GM18498 (cell line): ENCODE measurements at regions not wholly inside any gene's neighbourhood (a gene's known extent, or its start where the extent isn't known, plus 50 kb on each side); places are given as distances from the start of the nearest gene placed in this dataset.
A peak's percentile ranks its signal among the peaks of the same experiment; 100 is the strongest.
"Not testable (repeated sequence)": the region's sequence is repeated elsewhere in the genome, so short reads cannot be mapped to it uniquely, and the experiment has no call there.

ENCODE experiments used
- ATAC-seq: cut with Tn5 transposase; IDR thresholded peaks from one replicate; pipeline ENCODE4 v1.9.1; 2021; ENCODE audit warnings: mild to moderate bottlenecking, moderate library complexity; ENCODE audit not compliant: unreplicated experiment

DNA sequence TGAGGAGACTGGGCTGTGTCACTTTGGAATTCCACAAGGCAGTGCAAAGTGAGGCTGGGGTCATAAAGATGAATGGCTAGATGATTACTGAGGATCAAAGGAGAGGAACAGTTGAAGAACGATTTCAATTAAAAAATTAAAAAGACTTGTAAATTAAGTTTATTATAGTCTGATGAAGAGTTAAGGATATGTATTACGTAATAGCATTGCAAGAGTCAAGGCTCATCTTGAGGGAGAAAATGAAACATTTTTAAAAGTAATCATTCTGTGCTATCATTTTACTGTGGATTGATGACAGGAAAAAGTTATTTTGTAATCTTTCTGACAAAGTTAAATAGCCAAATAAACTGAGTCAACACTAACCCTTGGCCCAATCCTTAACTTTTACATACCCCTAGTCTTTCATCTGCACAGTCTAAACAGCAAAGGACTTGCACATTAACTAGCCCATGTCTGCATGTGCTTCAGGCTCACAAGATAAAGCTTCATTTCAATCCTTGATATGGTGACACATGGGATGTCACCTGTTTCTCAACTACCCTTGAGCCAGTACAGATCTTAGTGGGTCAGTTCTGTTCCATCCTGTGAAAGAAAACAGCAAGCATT lies 465.5 kb upstream of the CTSO start:
- ATAC-seq = no peak

DNA sequence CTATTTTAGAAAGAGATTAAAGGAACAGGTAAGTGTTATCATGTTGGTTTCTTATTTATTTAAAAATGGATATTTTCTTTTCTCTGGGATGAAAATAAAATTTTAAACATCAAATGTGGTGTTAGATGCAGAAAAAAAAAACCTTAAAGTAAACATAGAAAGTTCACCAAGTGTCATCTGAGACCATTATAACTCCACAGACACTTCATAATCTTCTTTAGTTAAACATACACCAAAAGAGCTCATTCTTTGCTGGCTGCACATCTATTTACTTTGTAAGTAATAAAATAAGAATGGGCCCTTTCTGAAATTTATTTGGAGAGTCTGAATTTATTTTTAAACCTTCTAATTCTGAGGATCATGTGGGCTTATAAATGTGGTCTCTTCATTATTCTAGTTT lies 460.7 kb upstream of the CTSO start:
- no peak for ATAC-seq

DNA sequence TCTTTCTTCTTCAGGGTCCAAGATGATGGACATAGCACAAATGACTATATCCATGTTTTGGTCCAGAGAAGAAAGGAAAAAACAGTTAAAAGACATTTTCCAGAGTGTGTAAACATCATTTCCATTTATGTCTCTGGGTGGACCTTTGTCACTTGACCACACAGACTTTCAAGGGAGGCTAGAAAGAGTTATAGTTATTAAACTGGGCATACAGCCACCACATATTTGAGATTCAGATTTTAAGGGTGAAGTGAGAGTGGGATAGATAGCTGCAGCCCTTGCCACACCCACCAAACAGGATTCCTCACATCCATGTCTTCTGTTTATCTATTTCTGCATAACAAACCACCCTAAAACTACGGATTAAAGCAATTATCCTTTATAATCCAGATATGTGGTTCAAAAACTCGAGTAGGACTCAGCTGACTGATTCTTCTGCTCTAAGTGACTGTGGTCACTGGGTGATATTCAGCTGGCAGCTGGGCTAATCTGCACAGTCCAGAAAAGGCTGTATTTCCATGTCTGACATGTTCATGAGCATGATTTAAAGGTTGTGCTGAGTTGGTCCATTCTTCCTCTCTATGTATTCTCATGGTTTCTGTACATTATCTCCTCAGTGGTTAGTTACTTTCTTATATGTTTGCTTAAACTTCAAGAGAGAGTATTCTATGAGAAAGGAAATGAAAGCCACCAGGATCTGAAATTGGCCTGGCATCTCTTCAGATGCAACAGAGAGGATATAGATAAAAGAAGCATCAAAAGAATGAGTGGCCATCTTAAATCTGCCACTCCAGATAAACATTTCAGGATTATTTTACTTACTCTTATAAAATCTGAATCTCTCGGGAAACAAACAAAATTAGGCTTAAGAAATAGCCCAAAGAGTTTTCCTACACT lies 459.8 kb upstream of the CTSO start:
- no peak for ATAC-seq

DNA sequence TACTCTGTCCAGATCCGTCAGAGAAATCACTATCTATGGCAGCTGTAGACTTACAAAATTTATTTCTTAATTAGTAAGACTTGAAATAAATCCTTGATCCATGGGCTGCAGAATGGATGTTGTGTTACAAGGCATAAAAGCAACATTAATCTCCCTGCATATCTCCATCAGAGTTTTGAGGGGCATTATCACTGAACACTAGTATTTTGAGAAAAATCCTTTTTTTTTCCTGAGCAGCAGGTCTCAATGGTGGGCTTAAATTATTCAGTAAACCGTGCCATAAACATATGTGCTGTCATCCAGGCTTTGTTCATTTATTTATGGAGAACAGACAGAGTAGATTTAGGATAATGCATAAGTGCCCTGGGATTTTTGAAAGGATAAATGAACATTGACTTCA lies 457.9 kb upstream of the CTSO start:
- no peak for ATAC-seq

DNA sequence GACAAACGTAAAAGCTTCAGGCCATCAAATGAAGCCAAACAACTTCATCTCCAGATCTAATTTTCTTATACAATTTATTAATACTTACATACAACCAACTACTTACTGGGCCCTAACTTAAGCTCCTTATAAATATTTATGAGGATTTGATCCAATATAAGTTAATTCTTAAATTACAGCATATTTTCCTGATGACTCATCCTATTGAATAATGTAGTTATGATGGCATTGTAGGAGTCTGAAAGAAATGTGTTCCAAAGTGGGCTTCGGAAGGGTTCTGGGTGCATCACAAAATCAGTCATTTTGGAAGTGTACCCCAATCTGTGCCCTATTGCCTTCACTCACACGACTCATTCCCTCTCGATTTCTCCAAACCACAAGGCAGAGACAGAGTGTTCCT lies 455.1 kb upstream of the CTSO start:
- no peak for ATAC-seq

DNA sequence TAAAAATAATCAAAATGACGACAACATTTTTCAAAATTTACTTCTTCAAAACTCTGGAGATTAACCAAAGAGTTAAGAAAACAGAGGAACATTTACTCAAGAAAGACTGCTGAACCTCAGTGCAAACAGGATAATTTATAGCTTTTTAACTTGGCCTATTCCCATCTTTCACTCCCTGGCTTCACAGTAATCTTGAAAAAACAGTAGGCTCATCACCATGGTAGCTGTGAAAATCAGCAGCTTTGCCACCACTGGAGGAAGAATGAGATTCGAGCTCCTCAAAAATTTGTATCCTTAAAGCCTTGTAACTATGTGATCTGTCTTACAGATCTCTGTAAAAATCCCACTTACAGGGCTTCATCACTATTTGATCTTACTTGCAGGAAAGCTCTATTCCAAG lies 447.7 kb upstream of the CTSO start:
- ATAC-seq = no peak

DNA sequence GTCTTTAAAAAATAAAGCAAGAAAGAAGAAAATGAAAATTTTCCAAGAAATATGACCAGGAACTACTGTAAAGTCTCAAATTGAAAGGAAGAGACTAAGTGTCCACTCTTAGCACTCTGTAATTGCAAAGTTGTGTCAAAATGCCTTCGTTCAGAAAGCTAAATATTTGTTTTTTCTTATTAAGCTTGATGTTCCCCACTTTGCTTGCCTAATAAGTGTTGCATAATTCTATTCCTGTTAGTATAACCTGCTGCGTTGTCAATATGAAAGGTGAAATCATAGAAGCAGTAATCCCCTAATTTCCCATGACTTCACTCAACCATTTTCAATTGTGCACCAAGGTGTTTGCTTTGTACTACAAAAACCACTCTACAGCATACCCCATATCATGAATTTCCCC lies 442.9 kb upstream of the CTSO start:
- ATAC-seq = no peak

DNA sequence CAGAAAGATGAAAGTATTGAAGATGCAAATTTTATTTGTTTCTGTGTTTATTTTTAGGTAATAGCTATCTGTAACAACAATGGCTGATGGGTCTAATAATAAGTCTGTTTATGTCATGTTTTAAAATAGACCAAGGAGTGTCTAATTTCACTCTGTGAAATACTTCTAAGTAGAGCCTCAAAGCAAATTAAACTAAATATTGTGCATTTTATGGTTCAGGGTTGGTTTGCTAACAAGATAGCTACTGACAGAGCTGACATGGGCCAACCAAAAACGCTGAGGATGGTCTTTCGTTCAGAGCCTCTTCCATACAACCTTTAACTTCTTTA lies 437.6 kb upstream of the CTSO start:
- ATAC-seq = no peak

DNA sequence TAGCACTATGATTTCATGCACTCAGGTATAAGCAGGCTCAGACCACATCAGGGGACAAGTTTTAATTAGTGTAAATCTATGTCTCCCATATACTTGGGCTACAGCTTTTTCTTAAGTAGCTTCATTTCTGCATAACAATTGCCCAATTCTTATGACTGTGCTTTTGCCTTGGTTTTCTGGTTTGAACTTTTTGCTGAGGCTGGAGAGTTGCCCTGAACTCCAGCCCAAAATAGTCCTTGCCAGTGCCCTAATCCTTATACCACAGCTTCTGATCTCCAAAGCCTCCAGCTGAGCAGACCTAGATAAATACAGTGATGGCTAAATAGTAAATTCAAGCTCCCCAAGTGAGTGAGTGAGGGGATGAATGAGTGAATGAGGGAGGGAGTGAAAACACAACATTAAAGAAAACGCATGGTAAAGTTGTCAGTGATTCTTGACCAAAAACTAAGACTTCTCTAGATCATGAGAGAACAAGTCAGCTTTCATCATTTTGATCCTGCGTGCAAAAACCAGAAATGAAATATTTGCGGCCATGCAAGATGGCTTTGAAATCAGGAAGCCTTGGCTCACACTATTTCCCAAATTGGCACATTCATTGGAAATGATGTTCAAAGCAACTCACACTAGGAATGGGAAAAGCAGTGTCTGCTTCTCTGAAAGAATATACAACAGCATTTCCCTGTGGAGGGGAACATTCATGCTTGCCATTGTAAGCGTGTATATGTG lies 437.1 kb upstream of the CTSO start:
- ATAC-seq = no peak

DNA sequence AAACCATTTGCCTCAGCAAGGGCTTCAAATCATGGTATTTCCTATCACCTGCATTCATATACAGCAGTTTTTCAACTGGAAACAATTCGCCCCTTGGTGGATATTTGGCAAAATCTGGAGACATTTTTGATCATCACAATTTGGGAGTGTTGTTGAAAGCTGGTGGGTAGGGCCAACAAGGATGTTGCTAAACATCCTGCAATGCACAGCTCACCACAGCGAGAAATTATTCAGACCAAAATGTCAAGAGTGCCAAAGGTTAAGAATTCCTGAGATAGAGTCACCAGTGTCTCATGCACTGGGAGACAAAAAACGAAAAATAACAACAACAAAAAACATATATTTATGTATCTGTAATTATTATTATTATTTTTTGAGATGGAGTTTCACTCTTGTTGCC lies 435.2 kb upstream of the CTSO start:
- no peak for ATAC-seq

DNA sequence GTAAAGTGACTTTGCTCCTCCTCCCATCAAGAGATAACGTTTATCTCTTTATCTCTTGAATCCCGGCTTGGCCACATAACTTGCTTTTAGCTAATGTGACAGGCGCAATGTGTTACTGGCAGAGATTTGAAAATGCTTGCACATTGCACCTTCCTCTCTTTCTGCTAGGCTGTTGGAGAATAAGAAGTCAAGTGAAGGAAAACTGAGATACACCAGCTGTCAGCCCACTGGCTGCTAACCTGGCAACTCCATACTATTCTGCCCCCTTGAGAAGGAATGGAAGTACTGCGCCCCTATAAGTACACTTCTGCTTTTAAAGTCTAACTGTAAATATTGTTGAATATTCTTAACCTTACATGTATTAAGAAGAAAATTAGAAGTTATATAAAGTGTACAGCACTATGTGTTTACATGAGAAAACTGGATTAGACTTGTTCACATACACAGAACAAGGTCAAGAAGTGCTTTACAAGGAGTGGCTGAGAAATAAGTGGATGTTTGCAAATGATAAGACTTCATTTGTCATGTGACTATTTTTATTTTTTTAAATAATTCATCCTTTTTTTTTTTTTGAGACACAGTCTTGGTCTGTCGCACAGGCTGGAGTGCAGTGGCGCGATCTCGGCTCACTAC lies 424.5 kb upstream of the CTSO start:
- peak; percentile 89 for ATAC-seq

DNA sequence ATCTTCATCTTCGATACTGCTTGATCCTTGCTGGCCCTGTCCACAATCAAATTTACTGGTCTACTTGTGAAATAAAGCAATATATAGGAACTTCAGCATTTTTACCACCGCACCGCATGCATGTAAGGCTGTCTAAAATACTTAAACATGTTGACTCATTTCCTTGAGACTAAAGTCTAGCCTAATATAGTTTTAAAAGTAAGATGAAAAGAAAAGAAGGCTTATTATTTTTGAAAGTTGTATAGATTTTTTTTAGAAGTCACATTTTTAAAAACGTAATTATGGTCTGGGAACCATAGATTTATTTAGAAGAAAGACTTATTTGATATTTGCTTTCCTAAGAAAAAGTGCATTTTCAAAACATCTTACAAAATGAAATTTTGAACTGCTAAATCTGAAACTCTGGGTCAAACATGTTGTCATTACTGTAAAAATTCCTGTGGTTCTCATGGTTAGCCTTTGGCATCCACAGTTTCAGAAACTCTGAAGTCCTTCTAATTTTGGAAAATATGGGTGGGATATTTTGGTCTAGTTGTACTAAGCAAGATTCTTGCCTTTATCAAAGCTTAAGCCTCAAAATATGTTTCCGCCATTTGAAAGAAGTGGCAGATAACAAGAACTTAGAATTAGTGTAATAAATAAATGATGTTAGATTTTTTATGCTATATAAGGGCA lies 423.5 kb upstream of the CTSO start:
- ATAC-seq = no peak

DNA sequence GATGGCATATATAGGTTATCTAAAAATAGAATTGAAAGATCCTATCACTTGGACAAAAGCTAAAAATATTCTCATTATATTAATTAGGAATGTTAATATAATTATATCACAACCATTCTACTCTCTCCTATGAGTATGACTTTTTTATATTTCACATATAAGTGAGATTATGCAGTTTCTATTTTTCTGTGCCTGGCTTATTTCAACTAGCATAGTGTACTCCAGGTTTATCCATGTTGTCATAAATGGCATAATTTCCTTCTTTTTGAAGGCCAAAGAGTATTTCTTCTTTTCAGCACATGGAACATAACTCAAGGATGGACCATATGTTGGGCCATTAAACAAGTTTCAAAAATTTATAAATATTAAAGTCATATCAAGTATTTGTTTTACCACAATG lies 421.2 kb upstream of the CTSO start:
- ATAC-seq = no peak

DNA sequence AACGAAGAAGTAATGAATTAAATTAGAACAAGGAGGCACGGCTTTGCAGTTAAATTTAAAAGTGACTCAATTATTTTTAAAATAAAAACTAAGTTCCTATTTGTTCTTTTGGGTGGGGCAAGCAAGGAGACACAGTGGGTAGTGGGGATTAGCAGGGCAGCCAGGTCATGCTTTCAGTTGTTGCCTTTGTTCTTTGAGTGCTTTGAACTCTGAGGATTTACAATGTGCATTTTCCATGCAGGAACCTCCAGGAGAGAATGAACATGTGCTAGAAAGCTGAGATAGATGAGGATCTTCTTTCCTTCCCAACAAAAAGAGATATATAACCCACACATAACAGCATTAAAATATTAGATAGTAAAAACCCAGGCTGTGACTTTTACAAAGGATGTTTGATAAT lies 420.4 kb upstream of the CTSO start:
- ATAC-seq = no peak

DNA sequence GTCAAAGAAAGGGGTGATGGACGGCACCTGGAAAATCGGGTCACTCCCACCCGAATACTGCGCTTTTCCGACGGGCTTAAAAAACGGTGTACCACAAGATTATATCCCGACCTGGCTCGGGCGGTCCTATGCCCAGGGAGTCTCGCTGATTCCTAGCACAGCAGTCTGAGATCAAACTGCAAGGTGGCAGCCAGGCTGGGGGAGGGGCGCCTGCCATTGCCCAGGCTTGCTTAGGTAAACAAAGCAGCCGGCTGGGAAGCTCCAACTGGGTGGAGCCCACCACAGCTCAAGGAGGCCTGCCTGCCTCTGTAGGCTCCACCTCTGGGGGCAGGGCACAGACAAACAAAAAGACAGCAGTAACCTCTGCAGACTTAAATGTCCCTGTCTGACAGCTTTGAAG lies 413.8 kb upstream of the CTSO start:
- not testable (repeated sequence) for ATAC-seq

DNA sequence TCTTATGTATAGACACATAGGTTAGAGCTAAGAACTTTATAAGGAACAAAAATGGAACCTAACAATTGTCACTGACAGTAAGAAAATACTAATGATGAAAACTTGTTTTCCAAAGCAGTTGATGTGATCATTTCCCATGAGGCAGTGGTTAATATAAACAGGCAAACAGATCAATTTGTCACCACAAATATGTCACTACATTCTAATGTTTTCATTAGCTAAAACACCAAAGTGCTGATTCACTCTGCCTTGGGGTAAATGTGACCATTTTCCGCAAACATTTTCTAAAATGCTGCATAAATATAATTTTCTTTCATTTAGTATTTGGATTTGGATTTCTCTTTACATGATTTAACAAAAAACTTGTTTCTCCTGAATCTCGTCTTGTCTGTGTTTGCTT lies 408.9 kb upstream of the CTSO start:
- ATAC-seq = no peak

DNA sequence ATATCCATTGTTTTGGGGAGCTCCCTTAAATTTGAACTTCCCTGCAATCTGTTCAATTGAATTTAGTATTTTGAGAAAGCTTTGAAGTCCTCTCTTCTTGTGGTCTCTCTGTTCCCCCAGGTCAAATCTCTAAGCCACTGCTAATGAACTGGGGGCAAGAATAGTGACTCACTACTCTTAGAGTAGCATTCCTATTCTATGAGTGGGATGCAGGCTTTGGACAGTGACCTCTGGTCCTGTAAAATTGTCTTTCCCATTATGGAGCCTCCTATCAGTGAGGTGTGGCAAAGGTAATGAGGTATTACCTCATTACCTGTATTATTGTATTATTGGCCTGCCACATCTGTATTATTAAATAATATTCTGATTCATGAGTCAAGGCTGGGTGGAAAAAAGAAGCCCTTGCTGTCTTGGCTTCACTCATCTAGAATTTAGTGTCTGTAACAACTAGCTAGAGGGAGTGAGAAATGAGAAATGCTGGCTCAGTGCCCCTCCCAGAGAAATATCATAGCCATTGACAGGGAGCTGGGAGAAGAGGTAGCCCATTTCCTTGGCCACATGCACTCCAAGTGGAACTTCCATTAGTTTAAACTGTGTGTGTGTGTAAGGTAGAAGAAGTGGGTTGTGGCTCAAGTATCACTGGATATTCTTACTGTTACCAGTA lies 393.9 kb upstream of the CTSO start:
- ATAC-seq = no peak

DNA sequence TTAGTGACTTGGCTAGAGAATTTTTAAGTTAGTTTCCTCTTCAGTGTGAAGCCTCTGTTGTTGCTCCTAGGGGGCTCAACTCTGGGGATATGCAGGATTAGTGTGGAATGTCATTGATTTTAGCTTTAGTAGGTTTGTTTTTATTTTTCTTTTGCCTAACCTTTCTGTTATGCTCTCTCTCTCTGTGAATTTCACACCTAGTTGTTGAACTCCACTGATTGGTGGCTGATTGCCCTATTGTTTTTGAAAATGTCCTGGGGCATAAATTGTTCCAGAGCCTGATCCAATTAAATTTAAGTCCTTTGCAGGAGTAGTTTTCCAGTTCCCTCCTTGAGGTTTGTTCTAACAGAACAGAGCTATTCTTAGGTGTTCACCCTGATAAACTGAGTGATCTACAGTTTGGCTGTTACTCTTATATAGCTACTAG lies 393.3 kb upstream of the CTSO start:
- ATAC-seq = no peak

DNA sequence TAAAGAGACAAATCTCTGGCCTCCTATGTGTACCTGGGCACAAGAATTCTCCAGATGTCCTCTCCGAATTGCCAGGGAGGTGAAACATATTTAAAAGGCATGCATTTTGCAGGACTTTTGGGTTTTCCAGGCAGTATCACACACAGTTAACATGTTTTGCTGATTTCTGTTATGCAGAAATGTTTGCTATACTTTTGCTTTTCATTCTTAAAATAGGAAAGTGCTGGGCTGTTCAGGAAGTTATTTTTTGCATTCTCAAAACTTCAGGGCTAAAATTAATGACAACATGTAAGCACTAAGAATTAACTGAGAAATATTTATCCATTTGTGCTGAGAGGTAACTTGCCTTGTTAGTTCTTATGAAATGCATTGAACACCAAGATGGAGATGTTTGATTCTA lies 390.7 kb upstream of the CTSO start:
- no peak for ATAC-seq

DNA sequence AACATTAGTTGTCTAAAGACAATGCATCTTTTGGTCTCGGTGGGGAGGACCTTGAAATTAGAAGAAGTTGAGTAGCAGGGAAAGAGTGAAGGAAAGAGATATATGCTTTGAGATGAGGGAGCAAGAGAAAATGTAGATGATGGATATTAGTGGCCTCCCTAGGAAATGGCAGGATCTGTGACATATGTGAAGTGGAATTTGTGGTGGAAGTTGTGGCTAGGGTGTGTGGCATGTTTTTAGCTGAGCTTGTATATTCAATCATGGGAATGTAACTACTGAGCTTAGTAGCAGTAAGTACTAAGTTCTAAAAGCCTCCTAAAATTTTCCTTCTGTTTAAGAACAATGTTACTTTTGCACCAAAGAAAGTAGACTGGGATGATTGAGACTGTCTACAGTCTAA lies 382.8 kb upstream of the CTSO start:
- ATAC-seq = no peak

DNA sequence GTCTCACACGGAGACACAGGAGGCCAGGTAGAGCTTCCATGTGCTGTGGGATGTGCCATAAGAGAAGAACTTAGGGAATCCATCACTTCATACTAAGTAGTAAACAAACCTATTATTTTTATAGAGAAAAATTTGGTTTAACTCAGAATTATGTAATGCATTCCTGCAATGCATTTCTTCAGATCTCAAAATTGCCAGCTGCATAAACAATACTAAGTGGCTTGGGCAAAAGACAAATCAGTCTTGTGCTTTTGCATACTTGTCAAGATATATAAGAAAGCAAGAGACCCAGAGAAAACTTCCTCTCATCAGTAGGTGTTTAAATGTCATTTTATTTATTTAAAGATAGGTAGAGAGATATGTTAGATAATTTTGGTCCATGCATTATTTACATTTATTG lies 382.1 kb upstream of the CTSO start:
- ATAC-seq = no peak
